ENCODE measurements at regions not wholly inside any gene's neighbourhood (a gene's known extent, or its start where the extent isn't known, plus 50 kb on each side); places are given as distances from the start of the nearest gene placed in this dataset.

DNA sequence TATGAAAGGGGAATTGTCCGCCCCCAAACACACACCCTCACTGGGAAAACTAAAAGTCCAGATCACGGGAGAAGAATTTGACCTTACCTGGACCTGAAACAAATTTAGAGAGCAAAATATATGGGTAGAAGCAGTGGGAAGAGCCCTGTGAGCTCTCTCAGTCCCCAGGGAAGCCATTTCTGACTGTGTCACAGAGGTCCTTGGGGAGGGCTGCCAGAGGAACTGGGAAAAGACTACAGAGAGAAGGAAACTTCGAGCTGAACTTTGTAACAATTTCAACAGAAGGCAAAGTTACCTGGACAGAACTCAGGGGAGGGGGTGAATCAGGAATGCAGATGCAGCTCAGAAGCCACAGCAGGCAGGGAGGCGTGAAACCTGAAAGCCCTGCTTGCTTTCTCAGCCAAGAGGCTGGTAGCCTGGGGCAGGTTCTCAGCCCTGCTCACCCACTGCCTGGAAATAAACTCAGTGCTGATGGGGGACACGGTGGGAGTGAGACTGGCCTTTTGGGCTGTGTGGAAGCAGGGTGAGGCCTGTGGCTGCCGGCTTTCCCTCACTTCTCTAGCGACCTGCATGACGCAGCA lies 163.8 kb downstream of the TMEM200A start:
- TF ChIP-seq, protein P1, sequence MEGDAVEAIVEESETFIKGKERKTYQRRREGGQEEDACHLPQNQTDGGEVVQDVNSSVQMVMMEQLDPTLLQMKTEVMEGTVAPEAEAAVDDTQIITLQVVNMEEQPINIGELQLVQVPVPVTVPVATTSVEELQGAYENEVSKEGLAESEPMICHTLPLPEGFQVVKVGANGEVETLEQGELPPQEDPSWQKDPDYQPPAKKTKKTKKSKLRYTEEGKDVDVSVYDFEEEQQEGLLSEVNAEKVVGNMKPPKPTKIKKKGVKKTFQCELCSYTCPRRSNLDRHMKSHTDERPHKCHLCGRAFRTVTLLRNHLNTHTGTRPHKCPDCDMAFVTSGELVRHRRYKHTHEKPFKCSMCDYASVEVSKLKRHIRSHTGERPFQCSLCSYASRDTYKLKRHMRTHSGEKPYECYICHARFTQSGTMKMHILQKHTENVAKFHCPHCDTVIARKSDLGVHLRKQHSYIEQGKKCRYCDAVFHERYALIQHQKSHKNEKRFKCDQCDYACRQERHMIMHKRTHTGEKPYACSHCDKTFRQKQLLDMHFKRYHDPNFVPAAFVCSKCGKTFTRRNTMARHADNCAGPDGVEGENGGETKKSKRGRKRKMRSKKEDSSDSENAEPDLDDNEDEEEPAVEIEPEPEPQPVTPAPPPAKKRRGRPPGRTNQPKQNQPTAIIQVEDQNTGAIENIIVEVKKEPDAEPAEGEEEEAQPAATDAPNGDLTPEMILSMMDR (IDR thresholded peaks at IDR 0.05; ENCODE audit: low read depth, low read length), result no peak
- TF ChIP-seq EZH2phosphoT487 (IDR thresholded peaks at IDR 0.05; ENCODE audit: low read depth), result no peak

Data from OCI-LY3 (cell line).